NCI-H1092 treated with DMSO at 0.1 percent for 48 hours (cell line): ENCODE measurements at regions not wholly inside any gene's neighbourhood (a gene's known extent, or its start where the extent isn't known, plus 50 kb on each side); places are given as distances from the start of the nearest gene placed in this dataset.
"Not testable (repeated sequence)": the region's sequence is repeated elsewhere in the genome, so short reads cannot be mapped to it uniquely, and the experiment has no call there.

Experiments used
- DNase-seq: peaks from one replicate; lab custom pipeline; 2025; lab: John Stamatoyannopoulos, UW

- DNase-seq = no peak
Measured at GRCh38 chr5:42894057-42894456, 82.4 kb upstream of the SELENOP start.

GRCh38 chr5:42889311-42889933, 77.7 kb upstream of the SELENOP start:
- peak; percentile 39 for DNase-seq

GRCh38 chr5:42888771-42889170, 77.1 kb upstream of the SELENOP start:
- no peak for DNase-seq

DNA sequence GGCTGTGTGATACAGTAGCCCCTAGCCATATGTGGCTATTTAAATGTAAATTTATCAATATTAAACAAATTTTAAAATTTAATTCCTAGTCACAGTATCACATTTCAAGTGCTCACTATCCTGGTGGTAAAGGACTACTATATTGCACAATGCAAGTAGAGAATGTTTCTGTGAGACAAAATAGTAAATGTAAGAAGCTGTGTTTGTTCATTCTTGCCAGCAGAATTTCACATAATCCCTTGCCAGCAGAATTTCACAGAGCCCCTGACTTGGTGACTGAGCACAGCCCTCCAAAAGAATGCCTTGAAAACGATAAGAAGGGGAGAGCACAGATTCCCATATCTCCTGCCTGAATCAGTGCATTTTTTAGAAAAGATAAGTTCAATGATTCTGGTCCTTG, 75.9 kb upstream of the SELENOP start:
- DNase-seq = no peak

- no peak for DNase-seq
Measured at GRCh38 chr5:42887097-42887496, 75.4 kb upstream of the SELENOP start.

DNA sequence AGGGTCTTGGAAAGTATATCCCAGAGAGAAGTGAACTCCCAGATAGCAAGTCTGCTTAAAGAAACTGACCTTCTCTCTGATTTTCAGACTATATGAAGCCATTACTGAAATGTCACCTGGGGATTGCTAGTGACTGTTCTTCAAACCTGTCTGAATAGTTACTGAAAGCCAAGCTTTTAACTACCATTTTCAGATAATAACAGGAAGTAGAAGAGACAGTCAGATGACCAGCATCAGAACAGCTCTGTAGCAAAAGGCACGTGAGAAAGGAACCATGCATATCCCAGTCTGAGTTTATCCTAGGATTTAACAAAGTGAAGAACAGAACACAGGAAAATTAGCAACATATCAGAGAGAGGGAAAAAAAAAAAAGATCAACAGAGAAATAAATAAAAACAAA, 74.9 kb upstream of the SELENOP start:
- DNase-seq = no peak

DNA sequence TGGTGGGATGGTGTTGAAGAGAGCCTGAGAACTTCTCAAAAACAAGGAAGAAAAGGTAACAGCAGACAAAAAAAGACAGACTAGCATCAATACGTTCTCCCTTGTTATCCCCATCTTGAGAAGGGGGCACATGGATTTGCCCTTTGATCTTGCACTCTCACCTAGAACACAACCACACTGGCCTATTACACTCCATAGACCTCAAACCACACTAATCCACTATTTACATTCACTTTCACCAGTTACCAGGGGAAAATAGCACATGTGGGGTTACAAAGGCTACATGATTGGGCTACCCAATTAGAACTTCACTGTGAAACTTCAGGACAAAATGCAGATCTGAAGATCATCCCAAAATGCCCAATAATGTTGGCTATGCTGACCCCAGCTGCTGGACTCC, 72.6 kb upstream of the SELENOP start:
- DNase-seq = no peak

- DNase-seq = no peak
Measured at GRCh38 chr5:42881416-42882117, 69.9 kb upstream of the SELENOP start.

DNA sequence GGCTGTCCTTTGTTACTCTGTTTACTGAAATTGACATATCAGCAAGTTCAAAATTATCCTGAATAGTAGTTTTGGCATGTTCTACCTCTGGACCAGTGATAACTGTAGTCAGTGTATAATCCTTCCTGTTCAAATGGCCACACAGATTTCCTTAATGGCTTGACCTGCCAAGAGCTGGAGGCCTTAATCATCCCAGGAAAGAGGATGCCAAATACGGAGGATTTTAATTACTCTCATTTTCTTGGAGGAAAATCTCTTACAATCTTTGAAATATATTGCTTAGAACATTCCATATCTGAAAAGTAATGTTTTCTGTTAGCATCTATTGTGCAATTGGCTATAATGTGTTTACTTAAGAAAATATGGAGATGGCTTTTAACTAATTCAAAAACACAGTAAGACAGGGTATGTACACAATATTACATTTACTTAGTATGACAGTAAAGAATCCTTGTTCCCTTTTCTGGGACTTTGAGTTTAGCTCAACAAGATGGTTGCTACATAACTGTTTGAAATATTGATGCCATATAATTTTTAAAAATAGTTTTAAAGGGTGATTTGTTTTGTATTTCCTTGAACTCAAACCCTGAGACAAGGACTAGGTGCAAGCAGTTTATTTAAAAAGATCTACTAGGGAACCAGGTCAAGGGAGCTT, 68.9 kb upstream of the SELENOP start:
- DNase-seq = no peak

DNA sequence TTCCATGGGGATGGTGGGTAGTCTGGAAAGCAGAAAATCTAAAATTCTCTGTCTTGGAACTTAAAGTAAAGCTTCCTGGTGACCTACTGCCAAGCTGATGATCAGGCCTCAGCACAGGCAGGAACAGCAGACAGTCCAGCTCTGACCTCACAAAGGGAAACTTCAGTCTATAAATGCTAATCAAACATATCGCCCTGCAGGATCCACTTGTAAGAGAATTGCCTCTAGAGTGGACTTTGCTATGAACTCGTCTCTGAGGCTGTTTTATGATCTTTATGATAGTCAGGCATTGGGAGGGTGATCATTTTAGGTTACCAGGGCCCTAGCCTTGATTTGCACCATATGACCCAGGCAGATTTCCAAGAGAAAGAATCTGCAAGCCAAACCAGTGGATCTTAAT, 67.6 kb upstream of the SELENOP start:
- no peak for DNase-seq

DNA sequence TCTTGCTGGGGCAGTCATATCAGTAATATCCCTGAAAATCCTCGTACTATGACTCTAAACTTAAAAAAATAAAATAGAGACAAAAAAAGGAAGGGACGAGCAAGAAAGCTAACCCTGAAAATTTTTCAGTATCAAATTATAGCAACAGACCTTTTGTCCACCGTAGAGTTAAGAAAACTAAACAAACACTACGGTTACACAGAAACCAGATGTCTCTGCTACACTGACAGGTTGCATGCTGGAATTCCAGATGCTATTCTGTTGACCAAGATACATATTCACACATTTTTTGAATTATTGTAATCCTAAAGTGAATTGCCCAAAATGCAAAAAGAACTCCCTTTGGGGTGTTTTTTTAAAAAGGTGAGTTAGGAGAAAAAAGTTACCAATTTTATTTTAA, 66.9 kb upstream of the SELENOP start:
- DNase-seq = no peak

GRCh38 chr5:42878041-42878440, 66.3 kb upstream of the SELENOP start:
- DNase-seq = no peak

GRCh38 chr5:42877431-42877830, 65.7 kb upstream of the SELENOP start:
- no peak for DNase-seq

GRCh38 chr5:42876375-42876844, 64.7 kb upstream of the SELENOP start:
- DNase-seq = no peak

DNA sequence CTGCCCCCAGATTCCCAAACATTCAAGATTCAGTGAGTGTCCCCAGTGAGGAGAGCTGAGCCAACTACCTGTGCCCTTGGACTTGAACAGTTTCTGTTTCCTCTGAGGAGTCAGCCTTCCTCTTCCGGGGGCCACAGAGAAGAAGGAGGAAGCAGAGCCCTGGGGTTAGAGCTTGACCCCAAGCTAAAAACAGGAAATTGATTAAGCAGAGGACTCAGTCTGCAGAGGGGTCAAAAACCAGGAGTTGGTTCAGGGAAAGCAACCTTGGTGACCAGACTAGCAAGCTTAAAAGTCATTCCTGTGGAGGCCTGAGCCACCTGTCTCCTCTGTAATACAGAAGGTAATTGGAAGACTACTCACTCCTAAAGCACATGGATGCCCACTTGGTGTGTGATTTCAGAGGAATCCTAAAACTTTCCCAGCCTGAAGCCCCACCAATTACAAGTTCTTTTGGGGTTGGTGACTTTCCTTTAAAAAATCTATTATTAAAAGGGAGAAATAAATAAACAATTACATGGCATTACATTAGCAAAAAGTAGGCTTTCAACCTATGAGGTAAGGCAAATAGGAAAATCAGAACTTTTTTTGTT, 64.2 kb upstream of the SELENOP start:
- no peak for DNase-seq

- DNase-seq = no peak
Measured at GRCh38 chr5:42875211-42875610, 63.5 kb upstream of the SELENOP start.

GRCh38 chr5:42874621-42875198, 63.0 kb upstream of the SELENOP start:
- DNase-seq = no peak

DNA sequence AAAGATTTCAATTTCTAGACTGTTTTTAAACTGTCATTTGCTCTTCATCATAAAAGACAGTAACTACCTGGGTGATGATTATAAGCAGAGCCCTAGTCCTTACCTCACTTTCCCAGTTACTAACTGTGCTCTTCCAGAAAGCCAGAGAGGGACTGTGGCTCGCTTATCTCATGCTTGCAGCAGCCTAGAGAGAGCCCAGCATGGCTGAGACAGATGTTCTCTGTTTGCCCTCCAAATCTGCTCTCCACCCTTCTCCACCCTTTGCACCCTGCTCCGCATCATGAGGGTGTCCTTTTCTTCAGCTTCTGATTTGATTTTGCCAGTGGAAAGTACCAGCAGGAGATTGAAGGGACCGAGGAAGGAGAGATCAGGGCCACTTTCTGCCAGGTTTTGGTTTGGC, 61.2 kb upstream of the SELENOP start:
- no peak for DNase-seq

DNA sequence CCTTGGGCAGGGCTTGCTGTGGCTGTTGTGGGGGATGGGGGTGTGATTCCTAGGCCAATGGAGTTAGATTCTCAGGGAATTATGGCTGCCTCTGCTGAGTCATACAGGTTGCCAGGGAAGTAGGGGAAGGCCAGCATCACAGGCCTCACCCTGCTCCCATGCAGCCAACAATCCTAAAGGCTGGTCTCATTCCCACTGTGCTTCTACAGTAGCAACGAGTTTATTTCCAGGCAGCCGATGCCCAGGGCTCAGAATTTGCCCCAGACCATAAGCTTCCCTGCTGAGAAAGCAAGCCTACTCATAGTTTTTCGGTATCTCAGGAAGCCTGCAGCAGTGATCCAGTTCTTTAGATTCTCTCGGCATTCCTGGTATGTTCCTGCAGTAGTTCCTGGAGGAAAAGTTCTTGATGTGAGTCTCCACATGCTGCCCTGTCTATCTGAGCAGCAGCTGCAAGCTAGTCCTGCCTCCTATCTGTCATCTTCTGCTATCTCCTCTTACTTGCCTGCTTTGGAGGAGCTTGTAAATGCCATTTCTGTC, 59.3 kb upstream of the SELENOP start:
- DNase-seq = no peak

DNA sequence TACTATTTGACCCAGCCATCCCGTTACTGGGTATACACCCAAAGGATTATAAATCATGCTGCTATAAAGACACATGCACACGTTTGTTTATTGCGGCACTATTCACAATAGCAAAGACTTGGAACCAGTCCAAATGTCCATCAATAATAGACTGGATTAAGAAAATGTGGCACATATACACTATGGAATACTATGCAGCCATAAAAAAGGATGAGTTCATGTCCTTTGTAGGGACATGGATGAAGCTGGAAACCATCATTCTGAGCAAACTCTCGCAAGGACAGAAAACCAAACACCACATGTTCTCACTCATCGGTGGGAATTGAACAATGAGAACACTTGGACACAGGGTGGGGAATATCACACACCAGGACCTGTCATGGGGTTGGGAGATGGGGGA, 56.7 kb upstream of the SELENOP start:
- not testable (repeated sequence) for DNase-seq

DNA sequence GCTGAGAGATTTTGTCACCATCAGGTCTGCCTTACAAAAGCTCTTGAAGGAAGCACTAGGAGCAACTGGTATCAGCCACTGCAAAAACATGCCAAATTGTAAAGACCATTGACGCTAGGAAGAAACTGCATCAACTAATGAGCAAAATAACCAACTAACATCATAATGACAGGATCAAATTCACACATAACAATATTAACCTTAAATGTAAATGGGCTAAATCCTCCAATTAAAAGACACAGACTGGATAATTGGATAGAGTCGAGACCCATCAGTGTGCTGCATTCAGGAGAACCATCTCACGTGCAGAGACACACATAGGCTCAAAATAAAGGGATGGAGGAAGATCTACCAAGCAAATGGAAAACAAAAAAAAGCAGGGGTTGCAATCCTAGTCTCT, 53.1 kb upstream of the SELENOP start:
- not testable (repeated sequence) for DNase-seq
